SK-N-SH treated with all-trans-retinoic acid at 6 μM for 48 hours (cell line): ENCODE measurements at regions not wholly inside any gene's neighbourhood (a gene's known extent, or its start where the extent isn't known, plus 50 kb on each side); places are given as distances from the start of the nearest gene placed in this dataset.

Source experiments
- ARNTL ChIP-seq: fragments of 450-650 bp; formaldehyde crosslinking; IDR thresholded peaks from 2 replicates; pipeline ENCODE4 v1.5.0; 2020; ENCODE audit warnings: low read depth, mild to moderate bottlenecking, moderate library complexity, borderline replicate concordance
- ESRRG ChIP-seq: fragments of 250-450 bp; sonication (Bioruptor Pico); IDR thresholded peaks from 2 replicates; pipeline ENCODE4 v1.6.1; 2021; ENCODE audit warnings: mild to moderate bottlenecking
- GLIS3 ChIP-seq: fragments of 250-450 bp; sonication (Bioruptor Pico); IDR thresholded peaks from 2 replicates; pipeline ENCODE4 v1.5.0; 2020; ENCODE audit warnings: mild to moderate bottlenecking, moderate library complexity
- ISL1 ChIP-seq: fragments of 250-450 bp; sonication (Bioruptor Pico); IDR thresholded peaks from 2 replicates; pipeline ENCODE4 v2.1.2; 2022; ENCODE audit warnings: mild to moderate bottlenecking, moderate library complexity
- PATZ1 ChIP-seq: fragments of 250-450 bp; sonication (Bioruptor Pico); IDR thresholded peaks from 2 replicates; pipeline ENCODE4 v1.8.0; 2020; ENCODE audit warnings: mild to moderate bottlenecking, moderate library complexity, borderline replicate concordance
- RARB ChIP-seq: fragments of 250-450 bp; sonication (Bioruptor Pico); IDR thresholded peaks from 2 replicates; pipeline ENCODE4 v1.8.0; 2021; ENCODE audit warnings: mild to moderate bottlenecking, moderate library complexity
- TCF4 ChIP-seq: fragments of 250-450 bp; sonication (Bioruptor Pico); IDR thresholded peaks from 2 replicates; pipeline ENCODE4 v1.8.0; 2021; ENCODE audit warnings: mild to moderate bottlenecking, moderate library complexity, borderline replicate concordance
- TSHZ2 ChIP-seq: fragments of 250-450 bp; sonication (Bioruptor Pico); IDR thresholded peaks from 2 replicates; pipeline ENCODE4 v1.5.0; 2020; ENCODE audit warnings: mild to moderate bottlenecking, moderate library complexity
- ZC3H10 ChIP-seq: fragments of 250-450 bp; sonication (Bioruptor Pico); IDR thresholded peaks from 2 replicates; pipeline ENCODE4 v1.5.1; 2021; ENCODE audit warnings: mild to moderate bottlenecking, moderate library complexity
- ZFP3 ChIP-seq: fragments of 250-450 bp; sonication (Bioruptor Pico); IDR thresholded peaks from 2 replicates; pipeline ENCODE4 v1.5.0; 2020; ENCODE audit warnings: mild to moderate bottlenecking, moderate library complexity
- ZFP30 ChIP-seq: fragments of 450-650 bp; formaldehyde crosslinking; IDR thresholded peaks from 2 replicates; pipeline ENCODE4 v1.5.0; 2022; ENCODE audit warnings: mild to moderate bottlenecking, moderate library complexity

- no peak for TF ChIP-seq ZC3H10 (CRISPR knock-in tag)
- TF ChIP-seq PATZ1 (CRISPR knock-in tag) = no peak
- no peak for TF ChIP-seq TSHZ2 (CRISPR knock-in tag)
- no peak for TF ChIP-seq RARB (CRISPR knock-in tag)
- TF ChIP-seq ZFP30 (CRISPR knock-in tag) = no peak
- TF ChIP-seq TCF4 = no peak
- TF ChIP-seq ESRRG (CRISPR knock-in tag) = no peak
- TF ChIP-seq ZFP3 (CRISPR knock-in tag) = no peak
- TF ChIP-seq ARNTL (CRISPR knock-in tag) = no peak
- TF ChIP-seq GLIS3 (CRISPR knock-in tag) = no peak
- no peak for TF ChIP-seq ISL1 (CRISPR knock-in tag)
Measured at GRCh38 chr9:80893190-80893589, 796.2 kb downstream of the TLE1 start.
